Hepatocyte (in vitro differentiated cells): ENCODE measurements at regions not wholly inside any gene's neighbourhood (a gene's known extent, or its start where the extent isn't known, plus 50 kb on each side); places are given as distances from the start of the nearest gene placed in this dataset.

Experiments used
- DNase-seq: peaks from one replicate; pipeline ENCODE4 v3.0.0-alpha.2; 2016; ENCODE audit warnings: low spot score
- H2AFZ ChIP-seq: fragments of 200-600 bp; sonication (generic); 2 replicates; pipeline ENCODE4 v1.6.0; 2016; ENCODE audit warnings: antibody characterized with exemption, mild to moderate bottlenecking
- H3K27ac ChIP-seq: fragments of 200-600 bp; sonication (generic); 2 replicates; pipeline ENCODE4 v1.5.1; 2016; ENCODE audit warnings: mild to moderate bottlenecking
- H3K27me3 ChIP-seq: fragments of 200-600 bp; sonication (generic); 2 replicates; pipeline ENCODE4 v1.6.1; 2016
- H3K36me3 ChIP-seq: fragments of 200-600 bp; sonication (generic); replicated peaks from 2 replicates; pipeline ENCODE4 v1.5.1; 2016; ENCODE audit warnings: low read depth; ENCODE audit not compliant: insufficient read depth
- H3K4me1 ChIP-seq: fragments of 200-600 bp; sonication (generic); 2 replicates; pipeline ENCODE4 v1.5.1; 2016; ENCODE audit warnings: mild to moderate bottlenecking, moderate library complexity; ENCODE audit not compliant: insufficient read depth
- H3K4me2 ChIP-seq: fragments of 200-600 bp; sonication (generic); 2 replicates; pipeline ENCODE4 v1.6.0; 2016
- H3K4me3 ChIP-seq: fragments of 200-600 bp; sonication (generic); 2 replicates; pipeline ENCODE4 v1.5.1; 2016; ENCODE audit warnings: mild to moderate bottlenecking
- H3K79me2 ChIP-seq: fragments of 200-600 bp; sonication (generic); 2 replicates; pipeline ENCODE4 v1.6.0; 2017; ENCODE audit warnings: mild to moderate bottlenecking
- H3K9me2 ChIP-seq: fragments of 200-600 bp; sonication (generic); replicated peaks from 2 replicates; pipeline ENCODE4 v1.6.0; 2017; ENCODE audit warnings: mild to moderate bottlenecking; ENCODE audit not compliant: insufficient read depth
- H3K9me3 ChIP-seq: fragments of 200-600 bp; sonication (generic); 2 replicates; pipeline ENCODE4 v1.5.1; 2016; ENCODE audit warnings: low read depth, mild to moderate bottlenecking
- H4K20me1 ChIP-seq: fragments of 200-600 bp; sonication (generic); 2 replicates; pipeline ENCODE4 v1.6.0; 2016; ENCODE audit warnings: mild to moderate bottlenecking; ENCODE audit not compliant: insufficient read depth, poor library complexity, severe bottlenecking
- EZH2 ChIP-seq: fragments of 200-600 bp; sonication (generic); IDR thresholded peaks from 2 replicates; pipeline ENCODE4 v1.6.1; 2016; ENCODE audit warnings: antibody characterized with exemption, mild to moderate bottlenecking, borderline replicate concordance
- EZH2phosphoT487 ChIP-seq: fragments of 200-600 bp; sonication (generic); IDR thresholded peaks from one replicate; pipeline ENCODE4 v1.6.1; 2018; ENCODE audit warnings: antibody characterized with exemption, mild to moderate bottlenecking, low read depth, moderate library complexity; ENCODE audit not compliant: unreplicated experiment, severe bottlenecking
- WGBS: methylation state at CpG from one replicate; pipeline ENCODE4 v1.1.6; 2016; ENCODE audit warnings: low lambda C conversion rate; ENCODE audit errors: missing lambda C conversion rate; 5-methylcytosine and 5-hydroxymethylcytosine counted together
- TF ChIP-seq, protein P1 (sequence below): fragments of 200-600 bp; sonication (generic); IDR thresholded peaks from 2 replicates; pipeline ENCODE4 v1.5.1; 2016; ENCODE audit warnings: antibody characterized with exemption, mild to moderate bottlenecking; ENCODE audit not compliant: poor library complexity

GRCh38 chr1:74818241-74818640 lies 85.3 kb downstream of the TYW3 start:
- Histone ChIP-seq H3K4me2 (no peak overlapping the region), H3K79me2 (no peaks in the 10 kb centered on the region), H3K9me3 (no peaks in the 10 kb centered on the region), H3K4me1 (no peaks in the 10 kb centered on the region), H3K9me2 (no peaks in the 10 kb centered on the region), H2AFZ (no peak overlapping the region), H3K27me3 (no peaks in the 10 kb centered on the region), H3K4me3 (no peak overlapping the region), H4K20me1 (no peaks in the 10 kb centered on the region), H3K36me3 (no peaks in the 10 kb centered on the region), H3K27ac (no peak overlapping the region)
- TF ChIP-seq EZH2phosphoT487 = no peak
- TF ChIP-seq, protein P1, sequence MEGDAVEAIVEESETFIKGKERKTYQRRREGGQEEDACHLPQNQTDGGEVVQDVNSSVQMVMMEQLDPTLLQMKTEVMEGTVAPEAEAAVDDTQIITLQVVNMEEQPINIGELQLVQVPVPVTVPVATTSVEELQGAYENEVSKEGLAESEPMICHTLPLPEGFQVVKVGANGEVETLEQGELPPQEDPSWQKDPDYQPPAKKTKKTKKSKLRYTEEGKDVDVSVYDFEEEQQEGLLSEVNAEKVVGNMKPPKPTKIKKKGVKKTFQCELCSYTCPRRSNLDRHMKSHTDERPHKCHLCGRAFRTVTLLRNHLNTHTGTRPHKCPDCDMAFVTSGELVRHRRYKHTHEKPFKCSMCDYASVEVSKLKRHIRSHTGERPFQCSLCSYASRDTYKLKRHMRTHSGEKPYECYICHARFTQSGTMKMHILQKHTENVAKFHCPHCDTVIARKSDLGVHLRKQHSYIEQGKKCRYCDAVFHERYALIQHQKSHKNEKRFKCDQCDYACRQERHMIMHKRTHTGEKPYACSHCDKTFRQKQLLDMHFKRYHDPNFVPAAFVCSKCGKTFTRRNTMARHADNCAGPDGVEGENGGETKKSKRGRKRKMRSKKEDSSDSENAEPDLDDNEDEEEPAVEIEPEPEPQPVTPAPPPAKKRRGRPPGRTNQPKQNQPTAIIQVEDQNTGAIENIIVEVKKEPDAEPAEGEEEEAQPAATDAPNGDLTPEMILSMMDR = no peak
- TF ChIP-seq EZH2 = no peak
- WGBS = 81% methylated on average over 1 of the region's 1 CpG
- no peak for DNase-seq

DNA sequence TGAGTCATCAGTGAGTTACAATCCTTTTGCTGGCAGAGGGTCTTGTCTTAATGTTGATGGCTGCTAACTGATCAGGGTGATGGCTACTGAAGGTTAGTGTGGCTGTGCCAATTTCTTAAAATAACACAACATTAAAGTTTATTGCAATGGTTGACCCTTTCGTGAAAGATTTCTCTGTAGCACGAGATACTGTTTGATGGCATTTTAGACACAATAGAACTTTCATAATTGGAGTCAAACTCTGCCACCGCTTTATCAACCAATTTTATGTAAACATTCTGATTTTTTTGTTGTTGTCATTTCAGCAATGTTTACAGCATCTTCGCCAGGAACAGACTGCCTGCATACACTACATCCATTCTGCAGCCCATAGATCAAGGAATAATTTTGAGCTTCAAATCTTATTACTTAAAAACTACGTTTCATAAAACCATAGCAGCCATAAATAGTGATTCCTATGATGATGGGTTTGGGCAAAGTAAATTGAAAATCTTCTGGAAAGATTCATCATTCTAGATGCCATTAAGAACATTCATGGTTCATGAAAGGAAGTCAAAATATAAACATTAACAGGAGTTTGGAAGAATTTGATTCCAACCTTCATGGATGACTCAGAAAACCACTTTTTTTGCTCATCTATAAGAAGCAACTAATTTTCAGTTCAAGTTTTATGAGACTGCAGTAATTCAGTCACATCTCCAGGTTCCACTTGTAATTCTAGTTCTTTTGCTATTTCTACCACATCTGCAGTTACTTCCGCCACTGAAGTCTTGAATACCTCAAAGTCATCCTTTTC lies 85.9 kb downstream of the TYW3 start:
- Histone ChIP-seq H3K4me3 (no peak overlapping the region), H3K9me3 (no peaks in the 10 kb centered on the region), H2AFZ (no peak overlapping the region), H3K9me2 (no peaks in the 10 kb centered on the region), H3K4me2 (no peak overlapping the region), H4K20me1 (no peaks in the 10 kb centered on the region), H3K27me3 (no peaks in the 10 kb centered on the region), H3K36me3 (no peaks in the 10 kb centered on the region), H3K4me1 (no peaks in the 10 kb centered on the region), H3K27ac (no peak overlapping the region), H3K79me2 (no peaks in the 10 kb centered on the region)
- TF ChIP-seq EZH2 = no peak
- TF ChIP-seq EZH2phosphoT487 = no peak
- TF ChIP-seq, protein P1 = no peak
- DNase-seq = no peak
- 87% methylated on average over 6 of the region's 6 CpGs for WGBS

GRCh38 chr1:74822851-74823401 lies 90.0 kb downstream of the TYW3 start:
- TF ChIP-seq, protein P1 = no peak
- TF ChIP-seq EZH2phosphoT487 = no peak
- TF ChIP-seq EZH2 = no peak
- 95% methylated on average over 3 of the region's 3 CpGs for WGBS

More at GRCh38 chr1:74822851-74823401, 90.0 kb downstream of the TYW3 start:
- H3K27me3 ChIP-seq = no peaks in the 10 kb centered on the region
- no peaks in the 10 kb centered on the region for H3K9me2 ChIP-seq
- H3K79me2 ChIP-seq = no peaks in the 10 kb centered on the region
- H3K4me3 ChIP-seq = no peak overlapping the region
- no peak for DNase-seq
- no peak overlapping the region for H2AFZ ChIP-seq
- no peaks in the 10 kb centered on the region for H4K20me1 ChIP-seq
- no peak overlapping the region for H3K4me2 ChIP-seq
- H3K36me3 ChIP-seq = no peaks in the 10 kb centered on the region
- no peaks in the 10 kb centered on the region for H3K9me3 ChIP-seq
- no peak overlapping the region for H3K27ac ChIP-seq
- no peaks in the 10 kb centered on the region for H3K4me1 ChIP-seq
